IMR-90 (cell line): ENCODE measurements at regions not wholly inside any gene's neighbourhood (a gene's known extent, or its start where the extent isn't known, plus 50 kb on each side); places are given as distances from the start of the nearest gene placed in this dataset.

Experiments used
- ATAC-seq: fragments of 200-7000 bp; cut with Tn5 transposase; 2 replicates; pipeline ENCODE4 v1.9.1; 2020; ENCODE audit warnings: low read depth, mild to moderate bottlenecking, moderate library complexity
- BruUV-seq: library from RNA; stranded (reverse); fragments of 400-500 nt; replicated peaks from 2 replicates; lab custom pipeline; 2021; lab: Mats Ljungman, UMichigan
- CTCF ChIA-PET: fragments of 300-600 bp; formaldehyde crosslinking; extraction: SDS; loops from one replicate; lab custom pipeline; 2021; ENCODE audit warnings: antibody characterized with exemption; lab: Yijun Ruan, JAX
- POLR2A ChIA-PET: fragments of 300-600 bp; sonication (Branson Sonifier 250); formaldehyde crosslinking; loops from one replicate; lab custom pipeline; 2022; ENCODE audit warnings: antibody characterized with exemption; ENCODE audit not compliant: unreplicated experiment; lab: Charles Lee
- DNase-seq: peaks from one replicate; pipeline ENCODE4 v3.0.0; 2013
- H2AFZ ChIP-seq: replicated peaks from 2 replicates; pipeline ENCODE3; 2013; ENCODE audit warnings: low read length, mild to moderate bottlenecking; ENCODE audit not compliant: poor library complexity
- H2AK5ac ChIP-seq: 2 replicates; pipeline ENCODE4 v1.6.1; 2013; ENCODE audit warnings: low read depth, low read length, inconsistent platforms
- H2AK9ac ChIP-seq: replicated peaks from 2 replicates; pipeline ENCODE3; 2013; ENCODE audit warnings: mild to moderate bottlenecking, low read depth, low read length, moderate library complexity; ENCODE audit not compliant: poor library complexity
- H2BK120ac ChIP-seq: 2 replicates; pipeline ENCODE4 v1.6.1; 2013; ENCODE audit warnings: low read depth, low read length, inconsistent platforms
- H2BK15ac ChIP-seq: 3 replicates; pipeline ENCODE4 v1.6.1; 2013; ENCODE audit warnings: low read depth, low read length, inconsistent platforms
- H2BK20ac ChIP-seq: 2 replicates; pipeline ENCODE4 v1.6.1; 2013; ENCODE audit warnings: low read depth, mild to moderate bottlenecking, inconsistent platforms, low read length, moderate library complexity
- H2BK5ac ChIP-seq: 2 replicates; pipeline ENCODE4 v1.6.1; 2013; ENCODE audit warnings: mild to moderate bottlenecking, low read depth, low read length, inconsistent platforms; ENCODE audit not compliant: poor library complexity, severe bottlenecking
- H3K14ac ChIP-seq: replicated peaks from 2 replicates; pipeline ENCODE4 v1.6.1; 2013; ENCODE audit warnings: low read depth, low read length, inconsistent platforms
- H3K18ac ChIP-seq: 2 replicates; pipeline ENCODE4 v1.6.1; 2013; ENCODE audit warnings: low read depth, low read length, control low read depth
- H3K23ac ChIP-seq: 2 replicates; pipeline ENCODE4 v1.6.1; 2013; ENCODE audit warnings: low read depth, low read length, inconsistent platforms
- H3K27ac ChIP-seq: 2 replicates; pipeline ENCODE4 v1.5.1; 2013; ENCODE audit warnings: mild to moderate bottlenecking, control low read depth, low read length; ENCODE audit not compliant: insufficient read depth
- H3K27me3 ChIP-seq: 2 replicates; pipeline ENCODE4 v1.6.1; 2013; ENCODE audit warnings: low read length; ENCODE audit not compliant: control insufficient read depth, insufficient read depth
- H3K36me3 ChIP-seq: 2 replicates; pipeline ENCODE4 v1.6.1; 2013; ENCODE audit warnings: low read length, mixed read lengths; ENCODE audit not compliant: control insufficient read depth, insufficient read depth
- H3K4ac ChIP-seq: 2 replicates; pipeline ENCODE4 v1.6.1; 2013; ENCODE audit warnings: low read depth, low read length, inconsistent platforms
- H3K4me1 ChIP-seq: 2 replicates; pipeline ENCODE4 v1.6.1; 2013; ENCODE audit warnings: low read length, mixed read lengths; ENCODE audit not compliant: control insufficient read depth, insufficient read depth
- H3K4me2 ChIP-seq: 2 replicates; pipeline ENCODE4 v1.6.1; 2013; ENCODE audit warnings: low read depth, mild to moderate bottlenecking, control low read depth, low read length, moderate library complexity
- H3K4me3 ChIP-seq: 2 replicates; pipeline ENCODE4 v1.5.1; 2013; ENCODE audit warnings: low read depth, mild to moderate bottlenecking, control low read depth, low read length, moderate library complexity; ENCODE audit not compliant: insufficient read depth
- H3K56ac ChIP-seq: 2 replicates; pipeline ENCODE4 v1.6.1; 2013; ENCODE audit warnings: low read length, inconsistent platforms; ENCODE audit not compliant: insufficient read depth; ENCODE audit errors: extremely low read depth
- H3K79me1 ChIP-seq, 2 experiments: 2 replicates each; pipeline ENCODE4 v1.6.1; 2013; ENCODE audit warnings: low read length in 2 of 2, inconsistent platforms in 1 of 2, low read depth in 1 of 2
- H3K9ac ChIP-seq: 2 replicates; pipeline ENCODE4 v1.6.1; 2013; ENCODE audit warnings: low read depth, low read length, control low read depth
- H3K9me1 ChIP-seq: 2 replicates; pipeline ENCODE4 v1.6.1; 2013; ENCODE audit warnings: low read length, inconsistent platforms; ENCODE audit not compliant: insufficient read depth
- H3K9me3 ChIP-seq: 2 replicates; pipeline ENCODE4 v1.6.1; 2013; ENCODE audit warnings: low read length; ENCODE audit not compliant: control insufficient read depth, insufficient read depth
- H4K20me1 ChIP-seq: 2 replicates; pipeline ENCODE4 v1.6.1; 2013; ENCODE audit warnings: low read length, inconsistent platforms; ENCODE audit not compliant: insufficient read depth
- H4K5ac ChIP-seq: 2 replicates; pipeline ENCODE4 v1.6.1; 2013; ENCODE audit warnings: mild to moderate bottlenecking, low read depth, low read length, control low read depth
- H4K8ac ChIP-seq, 2 experiments: 2 replicates each; pipeline ENCODE4 v1.6.1; 2013; ENCODE audit warnings: low read depth in 2 of 2, low read length in 2 of 2, control low read depth in 1 of 2, inconsistent platforms in 1 of 2
- H4K91ac ChIP-seq: 2 replicates; pipeline ENCODE4 v1.6.1; 2013; ENCODE audit warnings: low read depth, low read length, inconsistent platforms; ENCODE audit not compliant: insufficient read depth
- BHLHE40 ChIP-seq: fragments of 150-350 bp; IDR thresholded peaks from 2 replicates; pipeline ENCODE4 v1.6.1; 2016; ENCODE audit warnings: mild to moderate bottlenecking, low read depth, low read length
- CEBPB ChIP-seq: IDR thresholded peaks from 2 replicates; pipeline ENCODE4 v1.6.1; 2012; ENCODE audit warnings: low read depth, low read length, improper control_type of control experiment
- CHD1 ChIP-seq: IDR thresholded peaks from 2 replicates; pipeline ENCODE4 v1.6.1; 2012; ENCODE audit warnings: low read depth, low read length, improper control_type of control experiment
- CTCF ChIP-seq: conservative IDR thresholded peaks from 2 replicates; pipeline ENCODE4 v1.5.1; 2012; ENCODE audit warnings: mild to moderate bottlenecking, low read depth, low read length, improper control_type of control experiment
- ELK1 ChIP-seq: fragments of 150-350 bp; IDR thresholded peaks from 2 replicates; pipeline ENCODE4 v1.6.1; 2016; ENCODE audit warnings: low read depth, mild to moderate bottlenecking, low read length, moderate library complexity, borderline replicate concordance
- MAFK ChIP-seq: IDR thresholded peaks from 2 replicates; pipeline ENCODE4 v1.6.1; 2012; ENCODE audit warnings: low read depth, low read length, improper control_type of control experiment
- NFE2L2 ChIP-seq: fragments of 150-350 bp; IDR thresholded peaks from 2 replicates; pipeline ENCODE4 v1.6.1; 2016; ENCODE audit warnings: low read depth, mild to moderate bottlenecking, low read length
- POLR2A ChIP-seq: IDR thresholded peaks from 2 replicates; pipeline ENCODE4 v1.6.1; 2012; ENCODE audit warnings: mild to moderate bottlenecking, low read depth, low read length
- RFX5 ChIP-seq: IDR thresholded peaks from 2 replicates; pipeline ENCODE4 v1.8.0; 2012; ENCODE audit warnings: low read depth, mild to moderate bottlenecking, low read length, moderate library complexity
- WGBS, 2 experiments: methylation state at CpG; one replicate each; pipeline versions ENCODE4 v1.1.5 to v1.1.7; 2013; ENCODE audit warnings: missing lambda C conversion rate in 2 of 2; ENCODE audit not compliant: insufficient read length in 1 of 2; ENCODE audit errors: extremely low coverage in 2 of 2; 5-methylcytosine and 5-hydroxymethylcytosine counted together
- dilution Hi-C: fragments of 300-500 bp; cut with HindIII; formaldehyde crosslinking; loops from one replicate; pipeline ENCODE4 v1.14.3; 2018; ENCODE audit warnings: low sequenced_read_pairs; ENCODE audit not compliant: unreplicated experiment
- in situ Hi-C: fragments of 300-500 bp; cut with MboI; formaldehyde crosslinking; loops from 3 replicates; pipeline ENCODE4 v1.14.3; 2019; ENCODE audit warnings: low sequenced_read_pairs, inconsistent platforms, mixed read lengths
- intact Hi-C: fragments of 100-400 bp; cut with micrococcal nuclease; formaldehyde crosslinking; loops from 2 replicates; pipeline ENCODE4 v1.10.0; 2022

DNA sequence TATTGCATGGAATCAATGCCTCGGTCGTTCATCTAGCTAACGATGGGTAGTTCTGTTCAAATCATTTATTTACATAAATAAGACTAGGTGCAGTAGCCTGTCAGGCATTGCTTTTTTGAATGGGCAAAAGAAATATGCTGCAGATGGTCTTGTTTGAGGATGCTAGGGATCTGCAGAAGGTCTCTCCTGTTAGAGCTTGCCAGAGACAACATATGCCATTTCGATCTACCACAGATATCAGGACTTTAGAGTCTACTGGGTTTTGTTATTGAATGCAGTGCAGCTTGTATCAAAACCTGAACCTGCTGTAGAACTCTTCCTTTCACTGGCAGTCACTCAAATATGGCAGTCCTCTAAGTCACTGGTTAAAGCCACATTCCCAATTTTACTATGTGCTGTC lies 381.1 kb upstream of the CDH10 start:
- CTCF ChIA-PET, result no interaction called here
- H3K56ac ChIP-seq, result no peak overlapping the region
- dilution Hi-C loops, result no loop called here

More for the DNA sequence above, 381.1 kb upstream of the CDH10 start:
- WGBS, 2 experiments, result no CpG with 5 or more reads among the region's 4 CpGs
- H3K27ac ChIP-seq, result no peak overlapping the region
- H3K4ac ChIP-seq, result no peak overlapping the region
- H4K5ac ChIP-seq, result no peak overlapping the region
- no peak overlapping the region for H2BK15ac ChIP-seq
- intact Hi-C loops (no loop called here), in situ Hi-C loops (no loop called here)
- no peak overlapping the region for H3K4me3 ChIP-seq
- no peak overlapping the region for H4K8ac ChIP-seq
- no peak for ATAC-seq
- no peak overlapping the region for H4K91ac ChIP-seq
- BruUV-seq, result no TSS peak
- no peaks in the 10 kb centered on the region for H4K20me1 ChIP-seq
- no peak for TF ChIP-seq NFE2L2
- no peak for TF ChIP-seq RFX5
- TF ChIP-seq ELK1, result no peak
- no peak for TF ChIP-seq MAFK
- TF ChIP-seq POLR2A, result no peak
- TF ChIP-seq CEBPB, result no peak
- TF ChIP-seq CTCF, result no peak
- no peak for TF ChIP-seq CHD1
- TF ChIP-seq BHLHE40, result no peak
- no peak overlapping the region for H3K23ac ChIP-seq
- no peak overlapping the region for H3K9ac ChIP-seq
- H2BK120ac ChIP-seq, result no peak overlapping the region
- POLR2A ChIA-PET, result no interaction called here
- H3K79me1 ChIP-seq, result no peaks in the 10 kb centered on the region
- H3K36me3 ChIP-seq, result no peaks in the 10 kb centered on the region
- no peak overlapping the region for H2BK5ac ChIP-seq
- no peak overlapping the region for H2AK5ac ChIP-seq
- no peak overlapping the region for H2AK9ac ChIP-seq
- no peak overlapping the region for H3K18ac ChIP-seq
- no peak overlapping the region for H3K4me2 ChIP-seq
- no peak overlapping the region for H3K14ac ChIP-seq
- no peak overlapping the region for H2BK20ac ChIP-seq
- H3K9me1 ChIP-seq, result no peaks in the 10 kb centered on the region
- no peak overlapping the region for H2AFZ ChIP-seq
- H3K27me3 ChIP-seq, result no peaks in the 10 kb centered on the region
- no peaks in the 10 kb centered on the region for H3K4me1 ChIP-seq
- no peak for DNase-seq
- peaks cover 2% of the 10 kb centered on the region; the same call in 1 of the 2 replicates for H3K9me3 ChIP-seq
